ENCODE measurements at regions not wholly inside any gene's neighbourhood (a gene's known extent, or its start where the extent isn't known, plus 50 kb on each side); places are given as distances from the start of the nearest gene placed in this dataset.

DNA sequence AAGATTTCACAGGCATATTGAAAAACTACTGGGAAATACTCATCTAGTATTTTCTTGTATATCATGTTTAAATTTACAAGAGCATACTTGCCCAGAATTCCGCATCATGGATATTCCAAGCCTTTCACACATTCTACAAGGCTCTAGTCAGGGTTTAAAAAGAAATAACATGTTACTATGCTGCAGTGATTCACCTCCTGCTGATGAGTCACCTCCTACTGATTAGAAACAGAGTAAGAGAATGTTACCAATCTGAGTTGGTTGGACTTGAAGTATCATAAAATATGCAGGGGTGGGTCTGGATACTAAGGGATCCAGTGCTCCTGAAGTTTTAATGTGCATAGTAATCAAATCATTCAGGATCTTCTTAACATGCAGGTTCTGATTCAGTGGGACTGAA lies 192.0 kb upstream of the ANK2 start:
- Histone ChIP-seq H3K4me3 (ENCODE audit: low read length in 2 of 2) (no peak overlapping the region), H3K27ac (ENCODE audit: low read depth in 2 of 2, low read length in 2 of 2) (no peak overlapping the region), H3K9ac (ENCODE audit: low read depth in 1 of 2, low read length in 2 of 2) (no peak overlapping the region), H3K27me3 (ENCODE audit: control insufficient read depth in 2 of 2, insufficient read depth in 2 of 2, low read length in 2 of 2) (no peaks in the 10 kb centered on the region), H3K4me1 (ENCODE audit: control insufficient read depth in 2 of 2, insufficient read depth in 2 of 2, low read length in 2 of 2) (no peaks in the 10 kb centered on the region), H3K9me3 (ENCODE audit: control insufficient read depth in 2 of 2, low read length in 2 of 2) (no peaks in the 10 kb centered on the region), H3K36me3 (ENCODE audit: control insufficient read depth in 2 of 2, insufficient read depth in 2 of 2, low read length in 2 of 2) (no peaks in the 10 kb centered on the region)

- Histone ChIP-seq H3K4me3 (ENCODE audit: low read length in 2 of 2) (no peak overlapping the region), H3K9ac (ENCODE audit: low read depth in 1 of 2, low read length in 2 of 2) (no peak overlapping the region), H3K36me3 (ENCODE audit: control insufficient read depth in 2 of 2, insufficient read depth in 2 of 2, low read length in 2 of 2) (no peaks in the 10 kb centered on the region), H3K4me1 (ENCODE audit: control insufficient read depth in 2 of 2, insufficient read depth in 2 of 2, low read length in 2 of 2) (no peaks in the 10 kb centered on the region), H3K27ac (ENCODE audit: low read depth in 2 of 2, low read length in 2 of 2) (no peak overlapping the region), H3K27me3 (ENCODE audit: control insufficient read depth in 2 of 2, insufficient read depth in 2 of 2, low read length in 2 of 2) (no peaks in the 10 kb centered on the region), H3K9me3 (ENCODE audit: control insufficient read depth in 2 of 2, low read length in 2 of 2) (no peaks in the 10 kb centered on the region)
Observed at GRCh38 chr4:112858751-112859150, 190.7 kb upstream of the ANK2 start.

DNA sequence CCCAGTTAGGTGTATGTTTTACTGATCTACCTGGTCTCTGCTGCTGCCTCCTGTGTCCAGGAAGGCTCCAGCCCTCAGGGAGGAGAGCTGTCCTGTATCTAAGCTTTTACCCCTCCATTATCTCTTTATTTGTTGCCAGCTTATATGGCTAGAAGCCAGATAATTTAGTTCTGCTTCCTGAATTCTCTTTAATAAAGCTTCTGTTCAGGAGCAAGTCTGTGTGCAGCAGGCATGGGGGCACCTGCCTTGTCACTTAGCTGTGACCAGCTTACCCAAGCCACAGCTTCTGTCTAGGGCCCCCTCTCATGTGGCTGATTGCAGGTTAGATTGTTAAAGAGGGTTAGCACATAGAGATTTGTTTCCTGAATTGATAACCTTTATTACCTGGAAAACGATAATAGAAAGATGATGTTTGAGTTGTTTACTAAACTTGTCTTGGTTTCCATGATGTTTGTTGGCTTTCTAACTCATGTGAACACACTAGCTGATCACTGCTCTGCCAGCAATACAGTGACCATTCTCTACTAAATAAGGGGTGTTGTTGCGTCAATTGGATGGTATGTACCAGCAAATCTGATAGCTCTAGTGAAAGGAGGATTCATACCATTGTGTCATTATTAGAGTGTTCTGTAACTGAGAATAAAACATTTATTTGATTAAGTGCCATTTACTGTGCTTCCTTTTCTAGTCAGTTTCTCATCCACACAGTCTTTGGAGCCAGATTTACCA lies 189.8 kb upstream of the ANK2 start:
- H3K27ac ChIP-seq (ENCODE audit: low read depth in 2 of 2, low read length in 2 of 2): no peak overlapping the region
- H3K9me3 ChIP-seq (ENCODE audit: control insufficient read depth in 2 of 2, low read length in 2 of 2): no peaks in the 10 kb centered on the region
- H3K4me3 ChIP-seq (ENCODE audit: low read length in 2 of 2): no peak overlapping the region
- H3K36me3 ChIP-seq (ENCODE audit: control insufficient read depth in 2 of 2, insufficient read depth in 2 of 2, low read length in 2 of 2): no peaks in the 10 kb centered on the region
- H3K4me1 ChIP-seq (ENCODE audit: control insufficient read depth in 2 of 2, insufficient read depth in 2 of 2, low read length in 2 of 2): no peaks in the 10 kb centered on the region
- H3K27me3 ChIP-seq (ENCODE audit: control insufficient read depth in 2 of 2, insufficient read depth in 2 of 2, low read length in 2 of 2): no peaks in the 10 kb centered on the region
- no peak overlapping the region for H3K9ac ChIP-seq (ENCODE audit: low read depth in 1 of 2, low read length in 2 of 2)

GRCh38 chr4:112860830-112861690 lies 188.4 kb upstream of the ANK2 start:
- Histone ChIP-seq H3K4me3 (ENCODE audit: low read length in 2 of 2) (no peak overlapping the region), H3K4me1 (ENCODE audit: control insufficient read depth in 2 of 2, insufficient read depth in 2 of 2, low read length in 2 of 2) (no peaks in the 10 kb centered on the region), H3K27ac (ENCODE audit: low read depth in 2 of 2, low read length in 2 of 2) (no peak overlapping the region), H3K27me3 (ENCODE audit: control insufficient read depth in 2 of 2, insufficient read depth in 2 of 2, low read length in 2 of 2) (no peaks in the 10 kb centered on the region), H3K36me3 (ENCODE audit: control insufficient read depth in 2 of 2, insufficient read depth in 2 of 2, low read length in 2 of 2) (no peaks in the 10 kb centered on the region), H3K9ac (ENCODE audit: low read depth in 1 of 2, low read length in 2 of 2) (no peak overlapping the region), H3K9me3 (ENCODE audit: control insufficient read depth in 2 of 2, low read length in 2 of 2) (no peaks in the 10 kb centered on the region)

DNA sequence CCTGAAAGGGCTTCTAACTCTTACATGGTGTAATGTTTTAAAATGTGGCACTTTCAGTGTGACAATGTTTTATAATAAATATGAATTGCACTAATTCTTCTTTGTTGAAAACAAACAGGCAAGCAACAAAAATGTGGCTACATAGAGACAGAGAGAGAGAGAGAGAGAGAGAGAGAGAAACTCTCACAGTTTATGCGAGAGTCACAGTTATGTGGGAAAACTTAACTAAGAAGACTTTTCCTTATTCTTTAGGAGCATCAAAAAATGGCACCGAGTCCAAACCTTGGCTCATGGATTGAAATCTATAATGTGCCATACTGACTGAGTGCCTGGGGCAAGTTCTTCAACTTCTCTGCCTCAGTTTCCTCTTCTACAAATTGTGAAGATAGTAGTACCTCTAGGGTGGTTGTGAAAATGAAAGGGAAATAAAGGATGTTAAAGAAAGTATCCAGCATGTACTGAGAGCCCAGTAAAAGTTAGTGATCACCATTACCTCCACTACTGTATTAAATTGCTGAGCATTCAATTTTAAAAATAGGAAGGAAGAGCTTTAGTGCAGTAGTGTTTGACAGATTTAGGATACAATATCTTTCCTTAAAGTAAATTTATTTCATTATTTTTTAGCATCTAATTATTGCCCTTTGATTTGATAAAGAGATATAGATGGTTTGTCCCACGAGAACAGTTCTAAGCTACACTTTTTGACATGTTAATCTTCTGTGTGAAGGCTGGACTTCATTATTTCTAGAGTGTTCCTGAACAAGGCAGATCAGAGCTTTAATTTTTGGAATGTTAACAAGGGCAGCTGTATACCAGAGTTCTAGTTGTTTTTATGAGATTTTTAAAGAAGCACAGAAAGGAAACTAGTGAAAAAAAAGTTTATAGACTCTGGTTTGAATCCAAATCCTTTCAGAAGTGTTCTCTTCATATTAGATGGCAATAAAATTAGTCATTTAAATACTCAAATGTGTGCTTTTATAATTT lies 187.5 kb upstream of the ANK2 start:
- Histone ChIP-seq H3K27me3 (ENCODE audit: control insufficient read depth in 2 of 2, insufficient read depth in 2 of 2, low read length in 2 of 2) (no peaks in the 10 kb centered on the region), H3K4me1 (ENCODE audit: control insufficient read depth in 2 of 2, insufficient read depth in 2 of 2, low read length in 2 of 2) (no peaks in the 10 kb centered on the region), H3K9me3 (ENCODE audit: control insufficient read depth in 2 of 2, low read length in 2 of 2) (no peaks in the 10 kb centered on the region), H3K36me3 (ENCODE audit: control insufficient read depth in 2 of 2, insufficient read depth in 2 of 2, low read length in 2 of 2) (no peaks in the 10 kb centered on the region), H3K27ac (ENCODE audit: low read depth in 2 of 2, low read length in 2 of 2) (no peak overlapping the region), H3K9ac (ENCODE audit: low read depth in 1 of 2, low read length in 2 of 2) (no peak overlapping the region), H3K4me3 (ENCODE audit: low read length in 2 of 2) (no peak overlapping the region)

DNA sequence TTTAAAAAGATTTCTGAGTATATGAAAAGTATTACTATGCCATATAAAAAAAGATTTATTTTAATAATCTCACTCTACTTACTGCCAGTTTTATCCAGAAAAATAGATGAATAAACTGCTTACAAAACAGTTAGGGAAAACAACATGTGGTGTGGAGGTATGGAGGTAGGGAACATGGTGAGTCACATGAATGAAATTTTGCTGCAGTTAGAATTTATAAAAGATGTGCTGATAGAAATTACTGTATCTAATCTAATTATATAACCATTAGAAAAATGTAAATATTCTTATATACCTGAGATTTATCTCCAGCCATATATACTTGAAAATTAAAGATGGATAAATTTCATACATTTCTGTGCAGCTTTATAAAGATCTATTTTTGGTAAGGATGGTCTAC lies 184.0 kb upstream of the ANK2 start:
- no peak overlapping the region for H3K27ac ChIP-seq (ENCODE audit: low read depth in 2 of 2, low read length in 2 of 2)
- no peaks in the 10 kb centered on the region for H3K36me3 ChIP-seq (ENCODE audit: control insufficient read depth in 2 of 2, insufficient read depth in 2 of 2, low read length in 2 of 2)
- H3K4me3 ChIP-seq (ENCODE audit: low read length in 2 of 2): no peak overlapping the region
- no peaks in the 10 kb centered on the region for H3K4me1 ChIP-seq (ENCODE audit: control insufficient read depth in 2 of 2, insufficient read depth in 2 of 2, low read length in 2 of 2)
- H3K9ac ChIP-seq (ENCODE audit: low read depth in 1 of 2, low read length in 2 of 2): no peak overlapping the region
- no peaks in the 10 kb centered on the region for H3K27me3 ChIP-seq (ENCODE audit: control insufficient read depth in 2 of 2, insufficient read depth in 2 of 2, low read length in 2 of 2)
- no peaks in the 10 kb centered on the region for H3K9me3 ChIP-seq (ENCODE audit: control insufficient read depth in 2 of 2, low read length in 2 of 2)

DNA sequence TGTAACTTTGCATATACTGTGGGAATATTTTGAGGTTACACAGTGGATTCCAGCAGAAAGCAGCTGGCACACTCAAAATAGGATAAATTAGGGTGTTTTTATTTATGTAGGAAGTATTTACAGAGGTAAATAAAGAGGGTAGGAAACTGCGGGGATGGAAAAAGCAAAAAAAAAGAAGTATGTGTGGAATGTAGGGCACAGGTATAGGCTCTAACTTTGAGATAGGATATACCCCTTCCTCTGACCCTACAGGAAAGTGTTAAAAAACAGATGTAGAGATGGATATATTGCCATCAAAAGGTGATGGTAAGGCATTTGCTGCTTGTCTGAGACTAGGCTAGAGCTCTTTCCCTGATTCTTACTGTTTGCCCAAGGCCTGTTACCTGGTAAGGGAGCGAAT lies 173.1 kb upstream of the ANK2 start:
- H3K27me3 ChIP-seq (ENCODE audit: control insufficient read depth in 2 of 2, insufficient read depth in 2 of 2, low read length in 2 of 2): no peaks in the 10 kb centered on the region
- H3K27ac ChIP-seq (ENCODE audit: low read depth in 2 of 2, low read length in 2 of 2): no peak overlapping the region
- no peaks in the 10 kb centered on the region for H3K36me3 ChIP-seq (ENCODE audit: control insufficient read depth in 2 of 2, insufficient read depth in 2 of 2, low read length in 2 of 2)
- H3K9ac ChIP-seq (ENCODE audit: low read depth in 1 of 2, low read length in 2 of 2): no peak overlapping the region
- no peaks in the 10 kb centered on the region for H3K9me3 ChIP-seq (ENCODE audit: control insufficient read depth in 2 of 2, low read length in 2 of 2)
- H3K4me1 ChIP-seq (ENCODE audit: control insufficient read depth in 2 of 2, insufficient read depth in 2 of 2, low read length in 2 of 2): no peaks in the 10 kb centered on the region
- H3K4me3 ChIP-seq (ENCODE audit: low read length in 2 of 2): no peak overlapping the region

GRCh38 chr4:112881842-112882241 lies 167.6 kb upstream of the ANK2 start:
- no peak overlapping the region for H3K9ac ChIP-seq (ENCODE audit: low read depth in 1 of 2, low read length in 2 of 2)
- H3K36me3 ChIP-seq (ENCODE audit: control insufficient read depth in 2 of 2, insufficient read depth in 2 of 2, low read length in 2 of 2): no peaks in the 10 kb centered on the region
- H3K9me3 ChIP-seq (ENCODE audit: control insufficient read depth in 2 of 2, low read length in 2 of 2): no peaks in the 10 kb centered on the region
- no peak overlapping the region for H3K27ac ChIP-seq (ENCODE audit: low read depth in 2 of 2, low read length in 2 of 2)
- no peak overlapping the region for H3K4me3 ChIP-seq (ENCODE audit: low read length in 2 of 2)
- no peaks in the 10 kb centered on the region for H3K27me3 ChIP-seq (ENCODE audit: control insufficient read depth in 2 of 2, insufficient read depth in 2 of 2, low read length in 2 of 2)
- no peaks in the 10 kb centered on the region for H3K4me1 ChIP-seq (ENCODE audit: control insufficient read depth in 2 of 2, insufficient read depth in 2 of 2, low read length in 2 of 2)

GRCh38 chr4:112882286-112882685 lies 167.2 kb upstream of the ANK2 start:
- Histone ChIP-seq H3K9me3 (ENCODE audit: control insufficient read depth in 2 of 2, low read length in 2 of 2) (no peaks in the 10 kb centered on the region), H3K9ac (ENCODE audit: low read depth in 1 of 2, low read length in 2 of 2) (no peak overlapping the region), H3K27ac (ENCODE audit: low read depth in 2 of 2, low read length in 2 of 2) (no peak overlapping the region), H3K4me3 (ENCODE audit: low read length in 2 of 2) (no peak overlapping the region), H3K27me3 (ENCODE audit: control insufficient read depth in 2 of 2, insufficient read depth in 2 of 2, low read length in 2 of 2) (no peaks in the 10 kb centered on the region), H3K4me1 (ENCODE audit: control insufficient read depth in 2 of 2, insufficient read depth in 2 of 2, low read length in 2 of 2) (no peaks in the 10 kb centered on the region), H3K36me3 (ENCODE audit: control insufficient read depth in 2 of 2, insufficient read depth in 2 of 2, low read length in 2 of 2) (no peaks in the 10 kb centered on the region)

- H3K4me3 ChIP-seq (ENCODE audit: low read length in 2 of 2): no peak overlapping the region
- H3K36me3 ChIP-seq (ENCODE audit: control insufficient read depth in 2 of 2, insufficient read depth in 2 of 2, low read length in 2 of 2): no peaks in the 10 kb centered on the region
- no peaks in the 10 kb centered on the region for H3K4me1 ChIP-seq (ENCODE audit: control insufficient read depth in 2 of 2, insufficient read depth in 2 of 2, low read length in 2 of 2)
- H3K9ac ChIP-seq (ENCODE audit: low read depth in 1 of 2, low read length in 2 of 2): no peak overlapping the region
- H3K27me3 ChIP-seq (ENCODE audit: control insufficient read depth in 2 of 2, insufficient read depth in 2 of 2, low read length in 2 of 2): no peaks in the 10 kb centered on the region
- H3K9me3 ChIP-seq (ENCODE audit: control insufficient read depth in 2 of 2, low read length in 2 of 2): no peaks in the 10 kb centered on the region
- no peak overlapping the region for H3K27ac ChIP-seq (ENCODE audit: low read depth in 2 of 2, low read length in 2 of 2)
Observed at GRCh38 chr4:112884406-112884805, 165.0 kb upstream of the ANK2 start.

All from mucosa of rectum (tissue), 2 donors.